Upper lobe of left lung (tissue), 4 donors: ENCODE measurements at regions not wholly inside any gene's neighbourhood (a gene's known extent, or its start where the extent isn't known, plus 50 kb on each side); places are given as distances from the start of the nearest gene placed in this dataset.

Source experiments
- CTCF ChIP-seq, 6 experiments: fragments of 450-650 bp in 4 of 6; fragments of 200-600 bp in 2 of 6; sonication (generic) in 2 of 6; IDR thresholded peaks; one replicate each; pipeline ENCODE4 v1.5.1; 2016 to 2019; ENCODE audit warnings: antibody characterized with exemption in 6 of 6
- POLR2A ChIP-seq, 4 donors: fragments of 450-650 bp; IDR thresholded peaks; one replicate each; pipeline ENCODE4 v1.5.1; 2016 to 2017; ENCODE audit warnings: antibody characterized with exemption in 4 of 4, mild to moderate bottlenecking in 2 of 4

GRCh38 chr5:101611039-101611438 lies 685.0 kb downstream of the SLCO4C1 start:
- TF ChIP-seq POLR2A (IDR thresholded peaks at IDR 0.05) (no peak), CTCF (IDR thresholded peaks at IDR 0.05) (no peak)
